ENCODE measurements at regions not wholly inside any gene's neighbourhood (a gene's known extent, or its start where the extent isn't known, plus 50 kb on each side); places are given as distances from the start of the nearest gene placed in this dataset.
A peak's percentile ranks its signal among the peaks of the same experiment; 100 is the strongest.

DNA sequence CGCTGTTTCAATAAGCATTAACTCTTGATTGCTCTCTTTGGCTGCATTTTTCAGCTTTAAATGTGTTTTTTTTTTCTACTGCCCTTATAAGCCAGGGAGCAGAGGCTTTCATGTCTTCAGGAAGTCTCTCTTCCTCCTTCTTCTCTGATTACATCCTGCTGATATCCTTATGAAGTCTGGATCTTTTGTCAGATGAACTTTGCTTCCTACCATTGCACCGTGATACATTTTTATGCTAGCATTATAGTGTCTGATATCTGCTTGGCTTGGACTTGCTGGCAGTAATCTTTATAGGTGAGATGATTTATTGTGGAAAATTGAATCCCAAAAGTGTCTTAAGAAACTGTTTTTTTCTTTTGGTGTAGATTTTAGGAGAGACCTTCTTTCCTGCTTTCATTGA, 160.4 kb upstream of the CFAP20DC start:
- no peaks in the 10 kb centered on the region for H3K4me1 Mint-ChIP-seq (ENCODE audit: low read depth, unreplicated experiment)

DNA sequence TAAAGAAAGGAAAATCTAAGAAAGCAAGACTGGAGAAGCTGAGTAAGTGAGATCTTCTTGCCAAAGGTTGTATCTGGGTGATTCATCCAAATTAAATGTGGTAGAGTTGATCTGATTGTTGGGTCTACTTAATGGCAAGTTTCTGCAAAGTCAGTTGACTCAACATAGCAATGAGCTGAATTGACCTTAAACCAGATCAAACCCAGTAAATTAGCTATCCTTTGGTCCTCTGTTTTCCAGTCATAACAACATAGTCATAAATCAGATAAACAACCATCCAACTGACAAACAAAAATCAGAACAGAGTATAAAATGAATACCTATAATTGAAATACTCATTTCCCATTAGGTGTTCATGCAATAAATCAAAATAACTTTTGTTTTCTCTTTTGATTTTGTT, 142.6 kb upstream of the CFAP20DC start:
- no TSS peak for BruUV-seq (replicated peaks)
- Mint-ChIP-seq H3K9me3 (ENCODE audit: low read depth, unreplicated experiment) (no peaks in the 10 kb centered on the region), H3K4me3 (ENCODE audit: low read depth, unreplicated experiment) (no peak overlapping the region), H3K4me1 (ENCODE audit: low read depth, unreplicated experiment) (peaks cover 14% of the 10 kb centered on the region), H3K27me3 (ENCODE audit: unreplicated experiment) (no peaks in the 10 kb centered on the region), H3K36me3 (ENCODE audit: insufficient read depth, unreplicated experiment) (no peaks in the 10 kb centered on the region), H3K27ac (ENCODE audit: unreplicated experiment) (no peak overlapping the region)
- DNase-seq, result no peak
- TF ChIP-seq, protein P1, sequence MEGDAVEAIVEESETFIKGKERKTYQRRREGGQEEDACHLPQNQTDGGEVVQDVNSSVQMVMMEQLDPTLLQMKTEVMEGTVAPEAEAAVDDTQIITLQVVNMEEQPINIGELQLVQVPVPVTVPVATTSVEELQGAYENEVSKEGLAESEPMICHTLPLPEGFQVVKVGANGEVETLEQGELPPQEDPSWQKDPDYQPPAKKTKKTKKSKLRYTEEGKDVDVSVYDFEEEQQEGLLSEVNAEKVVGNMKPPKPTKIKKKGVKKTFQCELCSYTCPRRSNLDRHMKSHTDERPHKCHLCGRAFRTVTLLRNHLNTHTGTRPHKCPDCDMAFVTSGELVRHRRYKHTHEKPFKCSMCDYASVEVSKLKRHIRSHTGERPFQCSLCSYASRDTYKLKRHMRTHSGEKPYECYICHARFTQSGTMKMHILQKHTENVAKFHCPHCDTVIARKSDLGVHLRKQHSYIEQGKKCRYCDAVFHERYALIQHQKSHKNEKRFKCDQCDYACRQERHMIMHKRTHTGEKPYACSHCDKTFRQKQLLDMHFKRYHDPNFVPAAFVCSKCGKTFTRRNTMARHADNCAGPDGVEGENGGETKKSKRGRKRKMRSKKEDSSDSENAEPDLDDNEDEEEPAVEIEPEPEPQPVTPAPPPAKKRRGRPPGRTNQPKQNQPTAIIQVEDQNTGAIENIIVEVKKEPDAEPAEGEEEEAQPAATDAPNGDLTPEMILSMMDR (IDR thresholded peaks at IDR 0.05; ENCODE audit: unreplicated experiment), result no peak
- intact Hi-C loops (cut with micrococcal nuclease; ENCODE audit: unreplicated experiment), result no loop called here
- CTCF ChIA-PET, result no interaction called here

More for the DNA sequence above, 160.4 kb upstream of the CFAP20DC start:
- Mint-ChIP-seq H3K27ac (ENCODE audit: unreplicated experiment) (no peak overlapping the region), H3K4me3 (ENCODE audit: low read depth, unreplicated experiment) (no peak overlapping the region), H3K27me3 (ENCODE audit: unreplicated experiment) (no peaks in the 10 kb centered on the region), H3K9me3 (ENCODE audit: low read depth, unreplicated experiment) (no peaks in the 10 kb centered on the region), H3K36me3 (ENCODE audit: insufficient read depth, unreplicated experiment) (no peaks in the 10 kb centered on the region)
- intact Hi-C loops (cut with micrococcal nuclease; ENCODE audit: unreplicated experiment), result loop anchor here (5.0 to 10.0 kb wide), 2 partner anchors 215 to 602 kb away; no protein-coding TSS in a partner anchor
- no peak for DNase-seq
- BruUV-seq (replicated peaks), result no TSS peak
- CTCF ChIA-PET, result no interaction called here
- TF ChIP-seq, protein P1 (IDR thresholded peaks at IDR 0.05; ENCODE audit: unreplicated experiment), result no peak

DNA sequence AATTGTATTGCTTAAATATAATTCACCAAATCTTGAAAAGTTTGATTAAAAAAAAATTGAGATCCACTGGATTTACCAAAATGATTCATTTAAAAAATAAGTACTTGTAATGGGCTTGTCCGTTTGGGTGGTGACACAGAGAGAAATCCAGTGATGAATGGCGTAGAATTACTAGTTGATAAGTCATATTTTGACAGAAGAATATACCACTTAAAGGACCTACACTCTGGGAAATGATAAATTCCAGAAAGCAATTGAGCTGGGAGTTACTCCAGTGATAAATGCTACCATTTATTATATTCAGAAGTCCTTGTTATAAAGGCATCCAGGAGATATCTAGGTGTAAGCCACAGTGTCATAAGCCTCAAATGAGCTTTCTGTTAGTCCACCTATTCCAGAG, 141.8 kb upstream of the CFAP20DC start:
- TF ChIP-seq, protein P1 (IDR thresholded peaks at IDR 0.05; ENCODE audit: unreplicated experiment), result no peak
- no peak for DNase-seq
- peaks cover 14% of the 10 kb centered on the region for H3K4me1 Mint-ChIP-seq (ENCODE audit: low read depth, unreplicated experiment)

DNA sequence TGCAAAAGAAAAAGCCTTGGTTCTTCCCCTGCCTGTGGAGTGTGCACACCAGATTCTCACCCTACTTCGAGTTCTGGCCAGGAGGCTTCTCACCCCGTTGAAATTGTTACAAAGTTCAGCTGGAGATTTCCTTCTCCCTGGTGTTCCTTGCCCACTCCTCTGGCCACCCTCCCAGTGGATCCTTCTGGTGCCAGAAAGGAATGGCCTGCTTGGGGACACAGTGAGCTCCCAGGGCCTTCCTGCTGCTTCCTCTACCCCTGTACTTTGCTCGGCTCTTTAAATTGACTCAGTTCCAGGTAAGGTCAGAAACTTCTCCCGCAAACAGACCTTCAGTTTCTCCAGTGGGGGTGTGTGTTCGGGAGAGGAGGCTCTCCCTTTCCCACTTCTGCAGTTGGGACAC, 140.1 kb upstream of the CFAP20DC start:
- TF ChIP-seq, protein P1 (IDR thresholded peaks at IDR 0.05; ENCODE audit: unreplicated experiment), result no peak
- no peaks in the 10 kb centered on the region for H3K36me3 Mint-ChIP-seq (ENCODE audit: insufficient read depth, unreplicated experiment)
- no peaks in the 10 kb centered on the region for H3K9me3 Mint-ChIP-seq (ENCODE audit: low read depth, unreplicated experiment)
- H3K4me3 Mint-ChIP-seq (ENCODE audit: low read depth, unreplicated experiment), result no peak overlapping the region
- BruUV-seq (replicated peaks), result no TSS peak
- no peaks in the 10 kb centered on the region for H3K27me3 Mint-ChIP-seq (ENCODE audit: unreplicated experiment)
- H3K4me1 Mint-ChIP-seq (ENCODE audit: low read depth, unreplicated experiment), result peaks cover 14% of the 10 kb centered on the region
- CTCF ChIA-PET, result no interaction called here
- no peak for DNase-seq
- intact Hi-C loops (cut with micrococcal nuclease; ENCODE audit: unreplicated experiment), result no loop called here
- peak overlapping the region; percentile 33 for H3K27ac Mint-ChIP-seq (ENCODE audit: unreplicated experiment)

More for the DNA sequence above, 141.8 kb upstream of the CFAP20DC start:
- Mint-ChIP-seq H3K36me3 (ENCODE audit: insufficient read depth, unreplicated experiment) (no peaks in the 10 kb centered on the region), H3K27me3 (ENCODE audit: unreplicated experiment) (no peaks in the 10 kb centered on the region), H3K9me3 (ENCODE audit: low read depth, unreplicated experiment) (no peaks in the 10 kb centered on the region), H3K4me3 (ENCODE audit: low read depth, unreplicated experiment) (no peak overlapping the region), H3K27ac (ENCODE audit: unreplicated experiment) (no peak overlapping the region)
- intact Hi-C loops (cut with micrococcal nuclease; ENCODE audit: unreplicated experiment), result no loop called here
- BruUV-seq (replicated peaks), result no TSS peak
- CTCF ChIA-PET, result no interaction called here

All from Calu3 (cell line).